SJSA1 (cell line): ENCODE measurements at regions not wholly inside any gene's neighbourhood (a gene's known extent, or its start where the extent isn't known, plus 50 kb on each side); places are given as distances from the start of the nearest gene placed in this dataset.

Source experiments
- DNase-seq, 2 experiments: peaks; one replicate each; pipeline ENCODE4 v3.0.0-alpha.2; 2015 to 2020; ENCODE audit warnings: low spot score in 2 of 2, low read depth in 1 of 2
- H3K27ac ChIP-seq: fragments of 250-450 bp; sonication (Bioruptor Pico); 2 replicates; pipeline ENCODE4 v1.5.1; 2020; ENCODE audit warnings: mild to moderate bottlenecking, moderate library complexity
- H3K27me3 ChIP-seq: fragments of 250-450 bp; sonication (Bioruptor Pico); replicated peaks from 2 replicates; pipeline ENCODE4 v1.5.1; 2020; ENCODE audit warnings: mild to moderate bottlenecking, moderate library complexity
- H3K36me3 ChIP-seq: fragments of 250-450 bp; sonication (Bioruptor Pico); 2 replicates; pipeline ENCODE4 v1.5.1; 2020; ENCODE audit warnings: mild to moderate bottlenecking
- H3K4me1 ChIP-seq: fragments of 250-450 bp; sonication (Bioruptor Pico); replicated peaks from 2 replicates; pipeline ENCODE4 v1.6.1; 2021; ENCODE audit warnings: mild to moderate bottlenecking
- H3K4me3 ChIP-seq: fragments of 250-450 bp; sonication (Bioruptor Pico); 2 replicates; pipeline ENCODE4 v1.5.1; 2020; ENCODE audit warnings: mild to moderate bottlenecking
- H3K9me3 ChIP-seq: fragments of 250-450 bp; sonication (Bioruptor Pico); replicated peaks from 2 replicates; pipeline ENCODE4 v1.5.1; 2020; ENCODE audit warnings: mild to moderate bottlenecking

DNA sequence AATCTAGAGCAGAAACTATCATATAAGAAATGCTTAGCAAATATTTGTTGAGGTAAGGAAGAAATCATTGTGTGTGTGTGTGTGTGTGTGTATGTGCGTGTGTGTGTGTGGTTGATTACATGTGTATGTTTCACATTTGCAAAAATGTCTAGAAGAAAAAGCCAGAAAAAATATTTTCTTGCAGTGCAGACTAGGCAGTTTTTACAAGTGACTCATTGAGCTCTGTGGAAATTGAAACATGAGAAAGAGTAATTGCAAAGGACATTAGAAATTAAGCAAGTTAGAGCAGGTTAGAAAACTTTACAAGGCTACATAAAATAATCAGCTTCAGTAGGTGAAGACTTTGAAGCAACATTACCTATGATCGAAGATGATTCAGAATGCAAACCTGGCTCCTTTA lies 669.0 kb upstream of the EYS start:
- Histone ChIP-seq H3K27me3 (no peaks in the 10 kb centered on the region), H3K27ac (no peak overlapping the region), H3K36me3 (no peaks in the 10 kb centered on the region), H3K9me3 (peaks cover 11% of the 10 kb centered on the region; the same call in 1 of the 2 replicates), H3K4me3 (no peak overlapping the region), H3K4me1 (no peaks in the 10 kb centered on the region)
- no peak for DNase-seq

DNA sequence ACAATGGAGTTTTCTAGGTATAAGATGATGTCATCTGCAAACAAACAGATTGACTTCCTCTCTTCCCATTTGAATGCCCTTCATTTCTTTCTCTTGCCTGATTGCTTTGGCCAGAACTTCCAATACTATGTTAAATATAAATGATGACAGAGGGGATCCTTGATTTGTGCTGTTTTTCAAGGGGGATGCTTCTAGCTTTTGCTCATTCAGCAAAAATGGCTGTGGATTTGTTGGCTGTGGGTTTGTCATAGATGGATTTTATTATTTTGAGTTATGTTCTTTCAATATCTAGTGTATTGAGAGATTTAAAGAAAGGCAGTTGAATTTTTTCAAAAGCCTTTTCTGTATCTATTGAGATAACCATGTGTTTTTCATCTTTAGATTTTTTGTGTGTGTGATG lies 662.4 kb upstream of the EYS start:
- no peak for DNase-seq
- Histone ChIP-seq H3K27ac (no peak overlapping the region), H3K4me3 (no peak overlapping the region)

GRCh38 chr6:66362888-66363287 lies 655.9 kb upstream of the EYS start:
- Histone ChIP-seq H3K27me3 (no peaks in the 10 kb centered on the region), H3K4me1 (no peaks in the 10 kb centered on the region), H3K9me3 (no peaks in the 10 kb centered on the region), H3K27ac (no peak overlapping the region), H3K36me3 (no peaks in the 10 kb centered on the region), H3K4me3 (no peak overlapping the region)
- DNase-seq = no peak

More for the DNA sequence above, 662.4 kb upstream of the EYS start:
- Histone ChIP-seq H3K9me3 (peaks cover 8% of the 10 kb centered on the region; the same call in 1 of the 2 replicates), H3K36me3 (no peaks in the 10 kb centered on the region), H3K4me1 (no peaks in the 10 kb centered on the region), H3K27me3 (no peaks in the 10 kb centered on the region)

DNA sequence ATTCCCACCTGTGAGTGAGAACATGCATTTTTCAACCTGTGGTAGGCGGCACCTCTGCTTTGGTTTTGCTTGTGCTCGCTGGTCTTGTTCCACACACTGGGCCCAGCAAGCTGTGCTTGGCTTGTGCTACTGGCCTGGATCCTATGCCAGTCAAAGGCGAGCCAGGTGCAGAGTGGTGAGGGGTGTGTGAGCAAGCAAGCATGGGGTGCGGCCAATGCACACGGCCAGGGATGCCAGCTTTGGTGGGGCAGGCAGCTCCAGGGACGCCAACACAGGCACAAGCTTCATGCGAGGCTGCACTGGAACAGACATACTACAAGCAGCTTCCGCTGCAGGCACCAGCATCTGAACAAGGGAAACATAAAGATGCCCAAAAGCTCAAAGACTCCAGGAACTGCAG lies 654.9 kb upstream of the EYS start:
- H3K9me3 ChIP-seq = no peaks in the 10 kb centered on the region
- H3K27me3 ChIP-seq = no peaks in the 10 kb centered on the region
- no peaks in the 10 kb centered on the region for H3K4me1 ChIP-seq
- DNase-seq = no peak
- no peaks in the 10 kb centered on the region for H3K36me3 ChIP-seq
- no peak overlapping the region for H3K27ac ChIP-seq
- H3K4me3 ChIP-seq = no peak overlapping the region

DNA sequence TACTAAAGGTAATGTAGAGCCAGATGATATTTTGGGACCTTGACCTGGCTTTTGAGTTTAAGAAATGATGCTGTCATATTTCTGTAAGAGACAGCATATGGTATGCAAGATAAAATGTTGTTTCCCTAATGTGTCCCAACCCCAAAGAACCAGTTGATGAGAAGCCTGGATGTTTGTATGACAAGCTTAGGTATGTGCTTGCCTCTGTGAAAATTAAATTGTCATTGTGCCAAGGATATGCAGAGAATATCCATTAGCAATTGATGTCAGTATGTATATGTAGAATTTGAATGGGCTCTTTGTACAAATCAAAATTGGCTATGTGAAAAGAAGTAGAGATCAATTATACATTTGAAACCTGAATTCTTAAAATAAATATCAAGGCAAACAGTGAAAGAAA lies 650.8 kb upstream of the EYS start:
- no peak for DNase-seq
- no peaks in the 10 kb centered on the region for H3K4me1 ChIP-seq
- H3K4me3 ChIP-seq = no peak overlapping the region
- no peaks in the 10 kb centered on the region for H3K36me3 ChIP-seq
- no peaks in the 10 kb centered on the region for H3K9me3 ChIP-seq
- no peaks in the 10 kb centered on the region for H3K27me3 ChIP-seq
- no peak overlapping the region for H3K27ac ChIP-seq

DNA sequence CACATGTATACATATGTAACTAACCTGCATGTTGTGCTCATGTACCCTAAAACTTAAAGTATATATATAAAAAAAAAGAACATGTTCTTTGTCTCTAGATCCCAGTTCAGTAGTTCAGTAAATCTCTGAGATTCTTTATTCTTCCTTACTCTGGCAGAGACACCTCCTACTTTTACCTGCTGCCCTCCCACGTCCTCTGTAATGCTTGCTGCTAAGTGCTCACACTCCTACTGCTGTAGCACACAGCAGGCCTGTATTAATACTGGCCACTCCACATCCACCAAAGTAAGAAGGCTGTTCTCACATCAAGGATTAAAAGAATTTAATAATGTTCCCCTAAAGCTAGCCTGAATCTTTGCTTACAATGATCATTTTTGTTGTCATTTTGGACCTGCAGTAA lies 648.4 kb upstream of the EYS start:
- DNase-seq = no peak
- Histone ChIP-seq H3K4me1 (no peaks in the 10 kb centered on the region), H3K9me3 (no peaks in the 10 kb centered on the region), H3K27me3 (no peaks in the 10 kb centered on the region), H3K4me3 (no peak overlapping the region), H3K27ac (no peak overlapping the region), H3K36me3 (no peaks in the 10 kb centered on the region)

GRCh38 chr6:66344796-66345195 lies 637.8 kb upstream of the EYS start:
- H3K27ac ChIP-seq = no peak overlapping the region
- DNase-seq = no peak

GRCh38 chr6:66340736-66341135 lies 633.7 kb upstream of the EYS start:
- Histone ChIP-seq H3K36me3 (no peaks in the 10 kb centered on the region), H3K27me3 (no peaks in the 10 kb centered on the region), H3K27ac (no peak overlapping the region), H3K4me1 (no peaks in the 10 kb centered on the region), H3K9me3 (no peaks in the 10 kb centered on the region), H3K4me3 (no peak overlapping the region)
- no peak for DNase-seq

More at GRCh38 chr6:66344796-66345195, 637.8 kb upstream of the EYS start:
- no peaks in the 10 kb centered on the region for H3K27me3 ChIP-seq
- H3K9me3 ChIP-seq = no peaks in the 10 kb centered on the region
- no peaks in the 10 kb centered on the region for H3K36me3 ChIP-seq
- H3K4me3 ChIP-seq = no peak overlapping the region
- no peaks in the 10 kb centered on the region for H3K4me1 ChIP-seq

DNA sequence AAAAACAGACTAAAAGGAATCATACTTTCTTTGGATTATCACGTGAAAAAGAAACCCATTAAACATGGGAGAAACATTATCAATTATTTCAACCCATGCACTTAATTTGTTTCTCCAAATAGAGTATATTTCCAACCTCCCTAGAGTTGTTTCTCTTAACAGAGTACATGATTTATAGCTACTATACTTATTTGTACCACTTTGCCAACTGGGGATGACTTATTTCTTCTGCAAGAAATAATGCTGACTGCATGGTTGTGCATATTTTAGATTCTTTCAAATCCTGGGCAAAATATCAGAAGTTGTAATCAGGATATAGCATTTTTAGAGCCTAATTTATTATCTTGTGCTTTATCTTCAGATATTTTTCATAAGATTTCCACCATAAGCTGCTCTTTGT lies 629.1 kb upstream of the EYS start:
- no peaks in the 10 kb centered on the region for H3K4me1 ChIP-seq
- H3K27ac ChIP-seq = no peak overlapping the region
- H3K36me3 ChIP-seq = no peaks in the 10 kb centered on the region
- no peak for DNase-seq
- H3K27me3 ChIP-seq = no peaks in the 10 kb centered on the region
- no peaks in the 10 kb centered on the region for H3K9me3 ChIP-seq
- no peak overlapping the region for H3K4me3 ChIP-seq

DNA sequence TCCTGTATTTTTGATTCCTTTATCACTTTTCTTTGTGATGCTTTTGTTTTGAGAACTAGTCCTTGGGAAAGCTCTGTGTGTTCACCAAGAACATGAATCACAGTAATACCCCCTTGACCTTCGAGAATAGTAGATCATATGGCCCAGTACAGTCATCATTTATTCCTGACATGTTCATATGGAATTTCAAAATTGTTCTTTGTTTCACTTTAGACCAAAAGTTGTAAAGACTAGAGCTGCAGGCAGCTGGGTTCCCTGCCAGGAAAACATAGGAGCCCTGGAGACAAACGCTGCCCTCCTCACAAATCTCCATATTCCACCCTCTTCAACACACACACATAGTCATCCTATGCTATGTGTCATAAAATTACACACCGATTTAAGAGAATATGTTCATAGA lies 621.2 kb upstream of the EYS start:
- Histone ChIP-seq H3K27me3 (no peaks in the 10 kb centered on the region), H3K4me3 (no peak overlapping the region), H3K9me3 (no peaks in the 10 kb centered on the region), H3K4me1 (no peaks in the 10 kb centered on the region), H3K36me3 (no peaks in the 10 kb centered on the region), H3K27ac (no peak overlapping the region)
- no peak for DNase-seq

GRCh38 chr6:66326228-66326627 lies 619.2 kb upstream of the EYS start:
- no peak overlapping the region for H3K4me3 ChIP-seq
- DNase-seq = no peak
- no peaks in the 10 kb centered on the region for H3K9me3 ChIP-seq
- no peaks in the 10 kb centered on the region for H3K27me3 ChIP-seq
- no peak overlapping the region for H3K27ac ChIP-seq
- H3K36me3 ChIP-seq = no peaks in the 10 kb centered on the region
- H3K4me1 ChIP-seq = no peaks in the 10 kb centered on the region

DNA sequence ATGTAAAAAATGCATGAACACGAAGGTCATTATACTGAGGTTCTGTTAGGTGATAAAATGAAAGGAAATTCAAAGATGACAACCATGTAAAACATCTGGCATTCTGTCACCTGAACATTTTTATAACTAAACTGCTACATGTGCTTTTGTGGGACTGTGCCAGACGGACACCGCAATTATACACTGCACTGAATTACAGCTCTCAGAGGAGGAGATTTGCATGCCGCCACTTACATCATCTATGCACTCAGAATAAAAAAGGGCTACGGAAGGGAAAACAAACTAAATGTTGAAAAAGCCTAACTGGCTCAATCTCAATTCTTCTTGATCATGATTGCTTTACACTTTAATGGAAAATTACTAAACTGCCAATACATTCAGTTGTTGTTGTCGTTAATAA lies 614.0 kb upstream of the EYS start:
- no peak for DNase-seq
- no peaks in the 10 kb centered on the region for H3K4me1 ChIP-seq
- no peak overlapping the region for H3K4me3 ChIP-seq
- no peaks in the 10 kb centered on the region for H3K36me3 ChIP-seq
- H3K9me3 ChIP-seq = no peaks in the 10 kb centered on the region
- no peaks in the 10 kb centered on the region for H3K27me3 ChIP-seq
- H3K27ac ChIP-seq = no peak overlapping the region

DNA sequence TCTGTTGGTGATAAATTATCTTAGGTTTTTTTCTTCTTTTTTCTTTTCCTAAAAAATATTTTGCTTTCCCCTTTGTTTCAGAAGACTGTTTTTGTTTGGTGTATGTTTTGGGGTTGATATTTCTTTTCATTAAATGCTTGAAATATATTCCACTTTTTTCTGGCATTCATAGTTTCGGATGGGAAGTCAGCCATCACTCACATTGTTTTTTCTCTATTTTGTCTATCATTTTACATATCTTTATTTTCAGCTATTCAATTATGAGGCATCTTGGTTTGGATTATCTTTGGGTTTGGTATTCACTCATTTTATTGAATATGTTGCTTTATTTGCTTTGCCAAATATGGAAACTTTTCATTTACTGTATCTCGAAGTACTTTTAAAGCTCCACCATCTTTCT lies 600.5 kb upstream of the EYS start:
- Histone ChIP-seq H3K36me3 (no peaks in the 10 kb centered on the region), H3K4me3 (no peak overlapping the region), H3K9me3 (no peaks in the 10 kb centered on the region), H3K27ac (no peak overlapping the region), H3K4me1 (no peaks in the 10 kb centered on the region), H3K27me3 (no peaks in the 10 kb centered on the region)
- DNase-seq = no peak

GRCh38 chr6:66291905-66292304 lies 584.9 kb upstream of the EYS start:
- H3K9me3 ChIP-seq = no peaks in the 10 kb centered on the region
- no peak for DNase-seq
- H3K36me3 ChIP-seq = no peaks in the 10 kb centered on the region
- H3K4me3 ChIP-seq = no peak overlapping the region
- no peaks in the 10 kb centered on the region for H3K4me1 ChIP-seq
- no peak overlapping the region for H3K27ac ChIP-seq
- no peaks in the 10 kb centered on the region for H3K27me3 ChIP-seq

DNA sequence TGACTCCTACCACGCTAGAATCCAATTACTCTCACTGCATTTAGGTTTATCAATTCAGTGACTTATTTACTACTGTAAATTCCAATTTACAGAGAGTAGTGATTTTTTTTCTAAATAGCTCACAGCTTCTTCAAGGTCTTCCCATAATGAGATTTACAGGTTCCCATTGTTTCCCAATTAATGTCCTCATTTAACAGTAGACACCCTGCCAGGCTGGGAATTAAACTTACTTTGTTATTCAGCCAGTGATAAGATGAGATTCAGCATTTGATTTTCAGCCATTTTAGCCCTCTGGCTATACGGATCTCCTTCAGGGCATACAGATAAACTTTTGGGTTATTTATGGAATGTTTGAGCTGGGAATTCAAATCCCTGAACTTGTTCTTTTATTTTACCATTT lies 582.9 kb upstream of the EYS start:
- no peak overlapping the region for H3K4me3 ChIP-seq
- no peak for DNase-seq
- no peaks in the 10 kb centered on the region for H3K9me3 ChIP-seq
- H3K27me3 ChIP-seq = no peaks in the 10 kb centered on the region
- H3K27ac ChIP-seq = no peak overlapping the region
- H3K36me3 ChIP-seq = no peaks in the 10 kb centered on the region
- H3K4me1 ChIP-seq = no peaks in the 10 kb centered on the region
